C4-2B (cell line): ENCODE measurements at regions not wholly inside any gene's neighbourhood (a gene's known extent, or its start where the extent isn't known, plus 50 kb on each side); places are given as distances from the start of the nearest gene placed in this dataset.

Experiments
- ZFX ChIP-seq: fragments of 450-650 bp; IDR thresholded peaks from 2 replicates; pipeline ENCODE4 v1.6.1; 2017
- TF ChIP-seq, protein P1 (sequence below): fragments of 450-650 bp; conservative IDR thresholded peaks from 2 replicates; pipeline ENCODE4 v1.5.1; 2017; ENCODE audit warnings: mild to moderate bottlenecking

- TF ChIP-seq, protein P1, sequence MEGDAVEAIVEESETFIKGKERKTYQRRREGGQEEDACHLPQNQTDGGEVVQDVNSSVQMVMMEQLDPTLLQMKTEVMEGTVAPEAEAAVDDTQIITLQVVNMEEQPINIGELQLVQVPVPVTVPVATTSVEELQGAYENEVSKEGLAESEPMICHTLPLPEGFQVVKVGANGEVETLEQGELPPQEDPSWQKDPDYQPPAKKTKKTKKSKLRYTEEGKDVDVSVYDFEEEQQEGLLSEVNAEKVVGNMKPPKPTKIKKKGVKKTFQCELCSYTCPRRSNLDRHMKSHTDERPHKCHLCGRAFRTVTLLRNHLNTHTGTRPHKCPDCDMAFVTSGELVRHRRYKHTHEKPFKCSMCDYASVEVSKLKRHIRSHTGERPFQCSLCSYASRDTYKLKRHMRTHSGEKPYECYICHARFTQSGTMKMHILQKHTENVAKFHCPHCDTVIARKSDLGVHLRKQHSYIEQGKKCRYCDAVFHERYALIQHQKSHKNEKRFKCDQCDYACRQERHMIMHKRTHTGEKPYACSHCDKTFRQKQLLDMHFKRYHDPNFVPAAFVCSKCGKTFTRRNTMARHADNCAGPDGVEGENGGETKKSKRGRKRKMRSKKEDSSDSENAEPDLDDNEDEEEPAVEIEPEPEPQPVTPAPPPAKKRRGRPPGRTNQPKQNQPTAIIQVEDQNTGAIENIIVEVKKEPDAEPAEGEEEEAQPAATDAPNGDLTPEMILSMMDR: no peak
- no peak for TF ChIP-seq ZFX
These were observed 55.9 kb upstream of the NR3C1 start for GRCh38 chr5:143459433-143459832.
